IMR-90 (cell line): ENCODE measurements at regions not wholly inside any gene's neighbourhood (a gene's known extent, or its start where the extent isn't known, plus 50 kb on each side); places are given as distances from the start of the nearest gene placed in this dataset.

Experiments
- ATAC-seq: fragments of 200-7000 bp; cut with Tn5 transposase; 2 replicates; pipeline ENCODE4 v1.9.1; 2020; ENCODE audit warnings: low read depth, mild to moderate bottlenecking, moderate library complexity
- BruUV-seq: library from RNA; stranded (reverse); fragments of 400-500 nt; replicated peaks from 2 replicates; lab custom pipeline; 2021; lab: Mats Ljungman, UMichigan
- CTCF ChIA-PET: fragments of 300-600 bp; formaldehyde crosslinking; extraction: SDS; loops from one replicate; lab custom pipeline; 2021; ENCODE audit warnings: antibody characterized with exemption; lab: Yijun Ruan, JAX
- POLR2A ChIA-PET: fragments of 300-600 bp; sonication (Branson Sonifier 250); formaldehyde crosslinking; loops from one replicate; lab custom pipeline; 2022; ENCODE audit warnings: antibody characterized with exemption; ENCODE audit not compliant: unreplicated experiment; lab: Charles Lee
- DNase-seq: peaks from one replicate; pipeline ENCODE4 v3.0.0; 2013
- H2AFZ ChIP-seq: replicated peaks from 2 replicates; pipeline ENCODE3; 2013; ENCODE audit warnings: low read length, mild to moderate bottlenecking; ENCODE audit not compliant: poor library complexity
- H2AK5ac ChIP-seq: 2 replicates; pipeline ENCODE4 v1.6.1; 2013; ENCODE audit warnings: low read depth, low read length, inconsistent platforms
- H2AK9ac ChIP-seq: replicated peaks from 2 replicates; pipeline ENCODE3; 2013; ENCODE audit warnings: mild to moderate bottlenecking, low read depth, low read length, moderate library complexity; ENCODE audit not compliant: poor library complexity
- H2BK120ac ChIP-seq: 2 replicates; pipeline ENCODE4 v1.6.1; 2013; ENCODE audit warnings: low read depth, low read length, inconsistent platforms
- H2BK15ac ChIP-seq: 3 replicates; pipeline ENCODE4 v1.6.1; 2013; ENCODE audit warnings: low read depth, low read length, inconsistent platforms
- H2BK20ac ChIP-seq: 2 replicates; pipeline ENCODE4 v1.6.1; 2013; ENCODE audit warnings: low read depth, mild to moderate bottlenecking, inconsistent platforms, low read length, moderate library complexity
- H2BK5ac ChIP-seq: 2 replicates; pipeline ENCODE4 v1.6.1; 2013; ENCODE audit warnings: mild to moderate bottlenecking, low read depth, low read length, inconsistent platforms; ENCODE audit not compliant: poor library complexity, severe bottlenecking
- H3K14ac ChIP-seq: replicated peaks from 2 replicates; pipeline ENCODE4 v1.6.1; 2013; ENCODE audit warnings: low read depth, low read length, inconsistent platforms
- H3K18ac ChIP-seq: 2 replicates; pipeline ENCODE4 v1.6.1; 2013; ENCODE audit warnings: low read depth, low read length, control low read depth
- H3K23ac ChIP-seq: 2 replicates; pipeline ENCODE4 v1.6.1; 2013; ENCODE audit warnings: low read depth, low read length, inconsistent platforms
- H3K27ac ChIP-seq: 2 replicates; pipeline ENCODE4 v1.5.1; 2013; ENCODE audit warnings: mild to moderate bottlenecking, control low read depth, low read length; ENCODE audit not compliant: insufficient read depth
- H3K27me3 ChIP-seq: 2 replicates; pipeline ENCODE4 v1.6.1; 2013; ENCODE audit warnings: low read length; ENCODE audit not compliant: control insufficient read depth, insufficient read depth
- H3K36me3 ChIP-seq: 2 replicates; pipeline ENCODE4 v1.6.1; 2013; ENCODE audit warnings: low read length, mixed read lengths; ENCODE audit not compliant: control insufficient read depth, insufficient read depth
- H3K4ac ChIP-seq: 2 replicates; pipeline ENCODE4 v1.6.1; 2013; ENCODE audit warnings: low read depth, low read length, inconsistent platforms
- H3K4me1 ChIP-seq: 2 replicates; pipeline ENCODE4 v1.6.1; 2013; ENCODE audit warnings: low read length, mixed read lengths; ENCODE audit not compliant: control insufficient read depth, insufficient read depth
- H3K4me2 ChIP-seq: 2 replicates; pipeline ENCODE4 v1.6.1; 2013; ENCODE audit warnings: low read depth, mild to moderate bottlenecking, control low read depth, low read length, moderate library complexity
- H3K4me3 ChIP-seq: 2 replicates; pipeline ENCODE4 v1.5.1; 2013; ENCODE audit warnings: low read depth, mild to moderate bottlenecking, control low read depth, low read length, moderate library complexity; ENCODE audit not compliant: insufficient read depth
- H3K56ac ChIP-seq: 2 replicates; pipeline ENCODE4 v1.6.1; 2013; ENCODE audit warnings: low read length, inconsistent platforms; ENCODE audit not compliant: insufficient read depth; ENCODE audit errors: extremely low read depth
- H3K79me1 ChIP-seq, 2 experiments: 2 replicates each; pipeline ENCODE4 v1.6.1; 2013; ENCODE audit warnings: low read length in 2 of 2, inconsistent platforms in 1 of 2, low read depth in 1 of 2
- H3K9ac ChIP-seq: 2 replicates; pipeline ENCODE4 v1.6.1; 2013; ENCODE audit warnings: low read depth, low read length, control low read depth
- H3K9me1 ChIP-seq: 2 replicates; pipeline ENCODE4 v1.6.1; 2013; ENCODE audit warnings: low read length, inconsistent platforms; ENCODE audit not compliant: insufficient read depth
- H3K9me3 ChIP-seq: 2 replicates; pipeline ENCODE4 v1.6.1; 2013; ENCODE audit warnings: low read length; ENCODE audit not compliant: control insufficient read depth, insufficient read depth
- H4K20me1 ChIP-seq: 2 replicates; pipeline ENCODE4 v1.6.1; 2013; ENCODE audit warnings: low read length, inconsistent platforms; ENCODE audit not compliant: insufficient read depth
- H4K5ac ChIP-seq: 2 replicates; pipeline ENCODE4 v1.6.1; 2013; ENCODE audit warnings: mild to moderate bottlenecking, low read depth, low read length, control low read depth
- H4K8ac ChIP-seq, 2 experiments: 2 replicates each; pipeline ENCODE4 v1.6.1; 2013; ENCODE audit warnings: low read depth in 2 of 2, low read length in 2 of 2, control low read depth in 1 of 2, inconsistent platforms in 1 of 2
- H4K91ac ChIP-seq: 2 replicates; pipeline ENCODE4 v1.6.1; 2013; ENCODE audit warnings: low read depth, low read length, inconsistent platforms; ENCODE audit not compliant: insufficient read depth
- BHLHE40 ChIP-seq: fragments of 150-350 bp; IDR thresholded peaks from 2 replicates; pipeline ENCODE4 v1.6.1; 2016; ENCODE audit warnings: mild to moderate bottlenecking, low read depth, low read length
- CEBPB ChIP-seq: IDR thresholded peaks from 2 replicates; pipeline ENCODE4 v1.6.1; 2012; ENCODE audit warnings: low read depth, low read length, improper control_type of control experiment
- ELK1 ChIP-seq: fragments of 150-350 bp; IDR thresholded peaks from 2 replicates; pipeline ENCODE4 v1.6.1; 2016; ENCODE audit warnings: low read depth, mild to moderate bottlenecking, low read length, moderate library complexity, borderline replicate concordance
- FOS ChIP-seq: fragments of 150-350 bp; IDR thresholded peaks from 2 replicates; pipeline ENCODE4 v1.6.1; 2016; ENCODE audit warnings: low read depth, low read length
- MAZ ChIP-seq: IDR thresholded peaks from 2 replicates; pipeline ENCODE4 v1.6.1; 2012; ENCODE audit warnings: low read depth, mild to moderate bottlenecking, low read length, improper control_type of control experiment, moderate library complexity, borderline replicate concordance
- NFE2L2 ChIP-seq: fragments of 150-350 bp; IDR thresholded peaks from 2 replicates; pipeline ENCODE4 v1.6.1; 2016; ENCODE audit warnings: low read depth, mild to moderate bottlenecking, low read length
- RAD21 ChIP-seq: IDR thresholded peaks from 2 replicates; pipeline ENCODE4 v1.6.1; 2012; ENCODE audit warnings: low read length, improper control_type of control experiment
- RCOR1 ChIP-seq: IDR thresholded peaks from 2 replicates; pipeline ENCODE4 v1.6.1; 2012; ENCODE audit warnings: mild to moderate bottlenecking, low read length, improper control_type of control experiment; ENCODE audit not compliant: insufficient replicate concordance
- SMC3 ChIP-seq: fragments of 150-350 bp; IDR thresholded peaks from 2 replicates; pipeline ENCODE4 v1.6.1; 2016; ENCODE audit warnings: low read depth, mild to moderate bottlenecking, antibody characterized with exemption, low read length, moderate library complexity
- USF2 ChIP-seq: fragments of 150-350 bp; IDR thresholded peaks from 2 replicates; pipeline ENCODE4 v1.6.1; 2017; ENCODE audit warnings: mild to moderate bottlenecking, antibody characterized with exemption, low read length, low read depth
- WGBS, 2 experiments: methylation state at CpG; one replicate each; pipeline versions ENCODE4 v1.1.5 to v1.1.7; 2013; ENCODE audit warnings: missing lambda C conversion rate in 2 of 2; ENCODE audit not compliant: insufficient read length in 1 of 2; ENCODE audit errors: extremely low coverage in 2 of 2; 5-methylcytosine and 5-hydroxymethylcytosine counted together
- dilution Hi-C: fragments of 300-500 bp; cut with HindIII; formaldehyde crosslinking; loops from one replicate; pipeline ENCODE4 v1.14.3; 2018; ENCODE audit warnings: low sequenced_read_pairs; ENCODE audit not compliant: unreplicated experiment
- in situ Hi-C: fragments of 300-500 bp; cut with MboI; formaldehyde crosslinking; loops from 3 replicates; pipeline ENCODE4 v1.14.3; 2019; ENCODE audit warnings: low sequenced_read_pairs, inconsistent platforms, mixed read lengths
- intact Hi-C: fragments of 100-400 bp; cut with micrococcal nuclease; formaldehyde crosslinking; loops from 2 replicates; pipeline ENCODE4 v1.10.0; 2022
- TF ChIP-seq, protein P1 (sequence below): conservative IDR thresholded peaks from 2 replicates; pipeline ENCODE4 v1.5.1; 2012; ENCODE audit warnings: mild to moderate bottlenecking, low read depth, low read length, improper control_type of control experiment

DNA sequence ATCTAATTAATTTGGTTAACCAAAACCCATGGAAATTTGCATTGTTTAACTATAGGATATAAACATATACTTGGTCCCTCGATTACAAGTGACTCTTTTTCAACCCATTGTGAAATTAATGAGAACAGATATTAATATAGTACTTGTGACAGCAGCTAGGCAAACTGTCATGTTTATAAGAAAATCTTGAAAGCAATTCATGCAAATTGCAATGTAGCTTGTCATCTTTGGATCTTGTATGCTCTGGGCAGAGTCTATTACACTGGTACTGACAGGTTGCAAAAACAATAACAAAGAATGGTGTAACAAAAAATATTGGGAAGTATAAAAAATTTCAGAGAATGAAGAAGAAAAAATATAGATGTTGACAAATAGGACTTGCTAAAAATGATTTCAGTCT is 941.0 kb downstream of the DNAH5 start:
- TF ChIP-seq CEBPB (no peak), NFE2L2 (no peak), RCOR1 (no peak), ELK1 (no peak), USF2 (no peak), MAZ (no peak), FOS (no peak), SMC3 (no peak), BHLHE40 (no peak), RAD21 (no peak)
- TF ChIP-seq, protein P1, sequence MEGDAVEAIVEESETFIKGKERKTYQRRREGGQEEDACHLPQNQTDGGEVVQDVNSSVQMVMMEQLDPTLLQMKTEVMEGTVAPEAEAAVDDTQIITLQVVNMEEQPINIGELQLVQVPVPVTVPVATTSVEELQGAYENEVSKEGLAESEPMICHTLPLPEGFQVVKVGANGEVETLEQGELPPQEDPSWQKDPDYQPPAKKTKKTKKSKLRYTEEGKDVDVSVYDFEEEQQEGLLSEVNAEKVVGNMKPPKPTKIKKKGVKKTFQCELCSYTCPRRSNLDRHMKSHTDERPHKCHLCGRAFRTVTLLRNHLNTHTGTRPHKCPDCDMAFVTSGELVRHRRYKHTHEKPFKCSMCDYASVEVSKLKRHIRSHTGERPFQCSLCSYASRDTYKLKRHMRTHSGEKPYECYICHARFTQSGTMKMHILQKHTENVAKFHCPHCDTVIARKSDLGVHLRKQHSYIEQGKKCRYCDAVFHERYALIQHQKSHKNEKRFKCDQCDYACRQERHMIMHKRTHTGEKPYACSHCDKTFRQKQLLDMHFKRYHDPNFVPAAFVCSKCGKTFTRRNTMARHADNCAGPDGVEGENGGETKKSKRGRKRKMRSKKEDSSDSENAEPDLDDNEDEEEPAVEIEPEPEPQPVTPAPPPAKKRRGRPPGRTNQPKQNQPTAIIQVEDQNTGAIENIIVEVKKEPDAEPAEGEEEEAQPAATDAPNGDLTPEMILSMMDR: no peak

More for the DNA sequence above, 941.0 kb downstream of the DNAH5 start:
- no peak overlapping the region for H4K5ac ChIP-seq
- H3K4ac ChIP-seq: no peak overlapping the region
- H3K18ac ChIP-seq: no peak overlapping the region
- no peak overlapping the region for H2AFZ ChIP-seq
- no peak for ATAC-seq
- H3K79me1 ChIP-seq: no peaks in the 10 kb centered on the region
- CTCF ChIA-PET: no interaction called here
- H2BK120ac ChIP-seq: no peak overlapping the region
- no CpG with 5 or more reads among the region's 1 CpG for WGBS, 2 experiments
- no peaks in the 10 kb centered on the region for H3K9me1 ChIP-seq
- H2BK15ac ChIP-seq: no peak overlapping the region
- H3K14ac ChIP-seq: no peak overlapping the region
- H3K4me3 ChIP-seq: no peak overlapping the region
- intact Hi-C loops (no loop called here), in situ Hi-C loops (no loop called here), dilution Hi-C loops (no loop called here)
- BruUV-seq: no TSS peak
- H4K8ac ChIP-seq: no peak overlapping the region
- DNase-seq: no peak
- no peak overlapping the region for H2AK5ac ChIP-seq
- no peaks in the 10 kb centered on the region for H3K4me1 ChIP-seq
- no peaks in the 10 kb centered on the region for H3K27me3 ChIP-seq
- no peak overlapping the region for H3K56ac ChIP-seq
- no peaks in the 10 kb centered on the region for H4K20me1 ChIP-seq
- H3K9me3 ChIP-seq: no peaks in the 10 kb centered on the region
- no peak overlapping the region for H4K91ac ChIP-seq
- H3K36me3 ChIP-seq: no peaks in the 10 kb centered on the region
- H3K23ac ChIP-seq: no peak overlapping the region
- H3K27ac ChIP-seq: no peak overlapping the region
- no peak overlapping the region for H2AK9ac ChIP-seq
- POLR2A ChIA-PET: no interaction called here
- H3K4me2 ChIP-seq: no peak overlapping the region
- H2BK20ac ChIP-seq: no peak overlapping the region
- H2BK5ac ChIP-seq: no peak overlapping the region
- no peak overlapping the region for H3K9ac ChIP-seq
